Right lobe of liver (tissue), 6 donors: ENCODE measurements at regions not wholly inside any gene's neighbourhood (a gene's known extent, or its start where the extent isn't known, plus 50 kb on each side); places are given as distances from the start of the nearest gene placed in this dataset.

ENCODE experiments used
- ATAC-seq, 4 donors: fragments of 200-7000 bp; cut with Tn5 transposase; one replicate each; pipeline ENCODE4 v1.9.1; 2020; ENCODE audit warnings: mild to moderate bottlenecking in 4 of 4, moderate library complexity in 4 of 4
- DNase-seq, 3 donors: peaks; one replicate each; pipeline ENCODE4 v3.0.0-alpha.2; 2020
- H3K27ac ChIP-seq, 3 donors: fragments of 200-600 bp; one replicate each; pipeline ENCODE4 v1.8.0; 2022
- H3K27me3 ChIP-seq, 2 donors: fragments of 200-600 bp; one replicate each; pipeline ENCODE4 v1.8.0; 2022
- H3K36me3 ChIP-seq, 4 donors: fragments of 200-600 bp; sonication (generic) in 1 of 4; one replicate each; pipeline versions ENCODE4 v1.5.1 to v1.8.0; 2017 to 2022; ENCODE audit warnings: control low read depth in 1 of 4
- H3K4me1 ChIP-seq, 4 donors: fragments of 200-600 bp; sonication (generic) in 1 of 4; one replicate each; pipeline versions ENCODE4 v1.5.1 to v1.8.0; 2017 to 2022; ENCODE audit warnings: control low read depth in 1 of 4
- H3K4me3 ChIP-seq, 3 donors: fragments of 200-600 bp; one replicate each; pipeline ENCODE4 v1.8.0; 2022
- H3K9me3 ChIP-seq, 4 donors: fragments of 200-600 bp; sonication (generic) in 1 of 4; one replicate each; pipeline versions ENCODE4 v1.5.1 to v1.8.0; 2017 to 2022; ENCODE audit warnings: control low read depth in 1 of 4
- CTCF ChIP-seq, 4 donors: fragments of 200-600 bp in 3 of 4; fragments of 450-650 bp in 1 of 4; IDR thresholded peaks; one replicate each; pipeline versions ENCODE4 v1.5.1 to v1.8.0; 2016 to 2022; ENCODE audit warnings: antibody characterized with exemption in 4 of 4, mild to moderate bottlenecking in 2 of 4
- POLR2A ChIP-seq: fragments of 450-650 bp; IDR thresholded peaks from one replicate; pipeline ENCODE4 v1.6.1; 2017; ENCODE audit warnings: antibody characterized with exemption, mild to moderate bottlenecking
- WGBS: methylation state at CpG from one replicate; pipeline ENCODE4 v1.1.6; 2018; ENCODE audit warnings: low coverage, low lambda C conversion rate; ENCODE audit not compliant: insufficient coverage; ENCODE audit errors: missing lambda C conversion rate; 5-methylcytosine and 5-hydroxymethylcytosine counted together
- intact Hi-C, 2 donors: fragments of 100-400 bp; cut with DNase I; formaldehyde crosslinking; loops; one replicate each; pipeline versions ENCODE4 v1.11.2 to v1.14.1; 2022
- donor health status: DM: no; HTN: yes; CAD: no.
- donor health status: DM: no; HTN: no; CAD: no.
- donor health status: DM: no; HTN: no; CAD: no.
- donor health status: DM: no; HTN: yes; CAD: no.
- donor health status: DM: no; HTN: yes; CAD: no.

GRCh38 chr16:63575041-63575440 is 1538.8 kb upstream of the CDH8 start:
- no peaks in the 10 kb centered on the region for H3K9me3 ChIP-seq
- DNase-seq (no peak), ATAC-seq (no peak)
- intact Hi-C loops = no loop called here
- no peak overlapping the region for H3K4me3 ChIP-seq
- TF ChIP-seq CTCF (IDR thresholded peaks at IDR 0.05) (no peak), POLR2A (no peak)
- H3K4me1 ChIP-seq = no peaks in the 10 kb centered on the region
- H3K27ac ChIP-seq = no peak overlapping the region
- no peaks in the 10 kb centered on the region for H3K36me3 ChIP-seq
- H3K27me3 ChIP-seq = no peaks in the 10 kb centered on the region
- whole genome bisulfite sequencing = 25% methylated on average over 1 of the region's 1 CpG

- Histone ChIP-seq H3K4me3 (no peak overlapping the region), H3K27ac (no peak overlapping the region), H3K4me1 (no peaks in the 10 kb centered on the region), H3K9me3 (no peaks in the 10 kb centered on the region), H3K36me3 (no peaks in the 10 kb centered on the region), H3K27me3 (no peaks in the 10 kb centered on the region)
- ATAC-seq (no peak), DNase-seq (no peak)
- WGBS = 23% methylated on average over 3 of the region's 3 CpGs
- TF ChIP-seq POLR2A (no peak), CTCF (IDR thresholded peaks at IDR 0.05) (no peak)
- intact Hi-C loops = no loop called here
Measured at GRCh38 chr16:63568164-63568563, 1531.9 kb upstream of the CDH8 start.

- DNase-seq (no peak), ATAC-seq (no peak)
- H3K4me3 ChIP-seq = no peak overlapping the region
- TF ChIP-seq POLR2A (no peak), CTCF (IDR thresholded peaks at IDR 0.05) (no peak)
- no peak overlapping the region for H3K27ac ChIP-seq
- WGBS = 17% methylated on average over 1 of the region's 1 CpG
- H3K36me3 ChIP-seq = no peaks in the 10 kb centered on the region
- no peaks in the 10 kb centered on the region for H3K27me3 ChIP-seq
- intact Hi-C loops = no loop called here
- H3K9me3 ChIP-seq = no peaks in the 10 kb centered on the region
- no peaks in the 10 kb centered on the region for H3K4me1 ChIP-seq
Measured at GRCh38 chr16:63563819-63564505, 1527.7 kb upstream of the CDH8 start.

GRCh38 chr16:63553980-63554379 is 1517.7 kb upstream of the CDH8 start:
- 36% methylated on average over 1 of the region's 1 CpG for WGBS
- intact Hi-C loops = no loop called here

More at GRCh38 chr16:63553980-63554379, 1517.7 kb upstream of the CDH8 start:
- H3K4me1 ChIP-seq = no peaks in the 10 kb centered on the region
- TF ChIP-seq CTCF (IDR thresholded peaks at IDR 0.05) = no peak
- no peak for TF ChIP-seq POLR2A
- ATAC-seq (no peak), DNase-seq (no peak)
- H3K27ac ChIP-seq = no peak overlapping the region
- no peak overlapping the region for H3K4me3 ChIP-seq
- H3K27me3 ChIP-seq = no peaks in the 10 kb centered on the region
- no peaks in the 10 kb centered on the region for H3K36me3 ChIP-seq
- no peaks in the 10 kb centered on the region for H3K9me3 ChIP-seq
